Uterus (tissue), 3 donors: ENCODE measurements at regions not wholly inside any gene's neighbourhood (a gene's known extent, or its start where the extent isn't known, plus 50 kb on each side); places are given as distances from the start of the nearest gene placed in this dataset.

Experiments
- DNase-seq, 2 donors: peaks; one replicate each; pipeline ENCODE4 v3.0.0-alpha.2; 2019 to 2020
- H3K27ac ChIP-seq, 2 donors: fragments of 200-600 bp; sonication (generic); 1 replicate in 1 of 2; 2 replicates in 1 of 2; pipeline ENCODE4 v1.5.1; 2016 to 2018
- H3K27me3 ChIP-seq, 2 donors: fragments of 200-600 bp; sonication (generic); one replicate each; pipeline ENCODE4 v1.5.1; 2018 to 2019; ENCODE audit warnings: control low read depth in 1 of 2
- H3K36me3 ChIP-seq, 2 donors: fragments of 200-600 bp; sonication (generic); one replicate each; pipeline ENCODE4 v1.5.1; 2019; ENCODE audit warnings: control low read depth in 1 of 2
- H3K4me1 ChIP-seq, 2 donors: fragments of 200-600 bp; sonication (generic); one replicate each; pipeline ENCODE4 v1.5.1; 2018 to 2019; ENCODE audit warnings: control low read depth in 1 of 2
- H3K4me3 ChIP-seq, 2 donors: fragments of 200-600 bp; sonication (generic); 1 replicate in 1 of 2; 2 replicates in 1 of 2; pipeline ENCODE4 v1.5.1; 2018 to 2019; ENCODE audit warnings: mild to moderate bottlenecking in 1 of 2
- H3K9me3 ChIP-seq, 2 donors: fragments of 200-600 bp; sonication (generic); one replicate each; pipeline ENCODE4 v1.5.1; 2019; ENCODE audit warnings: control low read depth in 1 of 2
- CTCF ChIP-seq, 4 experiments: fragments of 200-600 bp in 2 of 4; fragments of 450-650 bp in 2 of 4; sonication (generic) in 2 of 4; IDR thresholded peaks; one replicate each; pipeline ENCODE4 v1.5.1; 2016 to 2019; ENCODE audit warnings: antibody characterized with exemption in 4 of 4, mild to moderate bottlenecking in 2 of 4, moderate library complexity in 1 of 4
- POLR2A ChIP-seq, 2 donors: fragments of 450-650 bp; IDR thresholded peaks; one replicate each; pipeline ENCODE4 v1.6.1; 2016; ENCODE audit warnings: antibody characterized with exemption in 2 of 2, mild to moderate bottlenecking in 1 of 2, moderate library complexity in 1 of 2
- intact Hi-C: fragments of 100-400 bp; cut with DNase I; formaldehyde crosslinking; loops from one replicate; pipeline ENCODE4 v1.15.1; 2023; ENCODE audit warnings: low total_unique reads
- donor health status: DM: yes; HTN: yes; CAD: no.

- H3K9me3 ChIP-seq, result no peaks in the 10 kb centered on the region
- H3K27me3 ChIP-seq, result no peaks in the 10 kb centered on the region
- no peaks in the 10 kb centered on the region for H3K36me3 ChIP-seq
- no peak overlapping the region for H3K4me3 ChIP-seq
- no peaks in the 10 kb centered on the region for H3K4me1 ChIP-seq
- H3K27ac ChIP-seq, result no peak overlapping the region
- no peak for TF ChIP-seq CTCF (IDR thresholded peaks at IDR 0.05)
- no peak for TF ChIP-seq POLR2A (IDR thresholded peaks at IDR 0.05)
- DNase-seq, result no peak
- intact Hi-C loops, result no loop called here
Observed at GRCh38 chr4:126742048-126742447, 890.7 kb upstream of the INTU start.

DNA sequence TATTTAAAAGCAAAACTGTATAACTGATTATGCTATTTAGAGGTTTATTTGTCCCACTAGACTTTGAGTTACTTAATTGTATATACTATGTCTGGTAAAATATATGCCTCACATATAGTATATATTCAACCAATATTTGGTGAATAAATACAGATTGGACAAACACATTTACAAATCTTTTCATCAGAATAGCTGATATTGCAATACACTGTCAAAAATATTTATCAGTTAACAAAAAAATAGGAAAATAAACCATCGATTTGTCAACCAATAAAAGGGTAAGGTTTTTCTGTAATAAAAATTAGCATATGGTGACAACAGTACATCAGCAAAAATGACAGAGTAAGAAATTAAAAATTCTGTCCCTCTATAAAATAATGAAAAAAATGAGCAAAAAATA, 889.9 kb upstream of the INTU start:
- no peak for DNase-seq
- Histone ChIP-seq H3K4me1 (no peaks in the 10 kb centered on the region), H3K27me3 (no peaks in the 10 kb centered on the region), H3K27ac (no peak overlapping the region), H3K36me3 (no peaks in the 10 kb centered on the region), H3K4me3 (no peak overlapping the region), H3K9me3 (no peaks in the 10 kb centered on the region)
- TF ChIP-seq POLR2A (IDR thresholded peaks at IDR 0.05), result no peak
- TF ChIP-seq CTCF (IDR thresholded peaks at IDR 0.05), result no peak
- intact Hi-C loops, result no loop called here

DNA sequence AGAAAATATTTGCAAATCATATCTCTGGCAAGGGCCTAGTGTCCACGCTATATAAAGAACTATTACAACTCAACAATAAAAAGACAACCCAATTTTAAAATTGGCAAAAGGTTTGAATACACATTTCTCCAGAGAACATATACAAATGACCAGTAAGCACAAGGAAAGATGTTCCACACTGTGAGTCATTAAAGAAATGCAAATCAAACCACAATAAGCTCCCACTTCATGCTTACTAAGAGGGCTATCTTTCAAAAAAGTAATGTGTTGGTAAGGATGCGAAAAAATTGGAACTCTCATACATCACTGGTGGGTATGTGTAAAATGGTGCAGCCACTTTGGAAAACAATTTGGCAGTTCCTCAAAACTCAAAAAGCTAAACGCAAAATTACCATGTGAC, 884.0 kb upstream of the INTU start:
- H3K4me1 ChIP-seq, result no peaks in the 10 kb centered on the region
- no peak for DNase-seq
- intact Hi-C loops, result no loop called here
- H3K27me3 ChIP-seq, result no peaks in the 10 kb centered on the region
- H3K9me3 ChIP-seq, result no peaks in the 10 kb centered on the region
- TF ChIP-seq POLR2A (IDR thresholded peaks at IDR 0.05), result no peak
- no peak for TF ChIP-seq CTCF (IDR thresholded peaks at IDR 0.05)
- no peaks in the 10 kb centered on the region for H3K36me3 ChIP-seq
- H3K27ac ChIP-seq, result no peak overlapping the region
- no peak overlapping the region for H3K4me3 ChIP-seq

- Histone ChIP-seq H3K4me1 (no peaks in the 10 kb centered on the region), H3K9me3 (no peaks in the 10 kb centered on the region), H3K27ac (no peak overlapping the region), H3K36me3 (no peaks in the 10 kb centered on the region), H3K27me3 (no peaks in the 10 kb centered on the region), H3K4me3 (no peak overlapping the region)
- intact Hi-C loops, result no loop called here
- no peak for DNase-seq
- TF ChIP-seq CTCF (IDR thresholded peaks at IDR 0.05) (no peak), POLR2A (IDR thresholded peaks at IDR 0.05) (no peak)
Observed at GRCh38 chr4:126750723-126751122, 882.0 kb upstream of the INTU start.

- no peak for DNase-seq
- Histone ChIP-seq H3K9me3 (no peaks in the 10 kb centered on the region), H3K4me3 (no peak overlapping the region), H3K27me3 (no peaks in the 10 kb centered on the region), H3K4me1 (no peaks in the 10 kb centered on the region), H3K27ac (no peak overlapping the region), H3K36me3 (no peaks in the 10 kb centered on the region)
- intact Hi-C loops, result no loop called here
- TF ChIP-seq POLR2A (IDR thresholded peaks at IDR 0.05) (no peak), CTCF (IDR thresholded peaks at IDR 0.05) (no peak)
Observed at GRCh38 chr4:126752126-126752525, 880.6 kb upstream of the INTU start.
